ENCODE measurements at regions not wholly inside any gene's neighbourhood (a gene's known extent, or its start where the extent isn't known, plus 50 kb on each side); places are given as distances from the start of the nearest gene placed in this dataset.

- TF ChIP-seq CTCF (IDR thresholded peaks at IDR 0.05) (peak; percentile 24), ZFX (IDR thresholded peaks at IDR 0.05; ENCODE audit: borderline replicate concordance) (no peak)
Measured at GRCh38 chr15:50840520-50840919, 68.0 kb upstream of the AP4E1 start.

Data from 22Rv1 (cell line).